ENCODE measurements at regions not wholly inside any gene's neighbourhood (a gene's known extent, or its start where the extent isn't known, plus 50 kb on each side); places are given as distances from the start of the nearest gene placed in this dataset.
A peak's percentile ranks its signal among the peaks of the same experiment; 100 is the strongest.

DNA sequence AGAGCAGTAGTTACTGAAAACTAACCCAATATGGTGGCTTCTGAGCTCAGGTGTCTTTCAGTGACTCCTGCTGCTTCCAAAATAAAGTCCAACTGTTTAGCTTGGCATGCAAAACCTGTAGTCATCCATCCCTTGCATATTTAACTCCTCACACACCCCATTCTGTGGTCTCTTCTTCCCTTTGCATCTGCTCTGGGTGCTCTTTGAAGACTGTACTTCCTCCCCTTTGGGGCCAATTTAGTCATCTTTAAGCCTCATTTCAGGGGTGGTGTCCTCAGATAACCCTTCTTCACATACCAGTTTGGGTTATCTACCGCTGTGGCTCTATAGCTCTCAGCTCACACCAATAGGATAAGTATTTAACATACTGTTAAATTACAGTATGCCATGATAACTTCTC is 209.9 kb upstream of the DMRT1 start:
- 55% methylated on average over 1 of the region's 1 CpG for WGBS
- H3K4me1 ChIP-seq (ENCODE audit: control insufficient read depth, insufficient read depth, low read length), result peaks cover 11% of the 10 kb centered on the region
- intact Hi-C loops (cut with DNase I), result no loop called here
- no peaks in the 10 kb centered on the region for H3K9me3 ChIP-seq (ENCODE audit: control insufficient read depth, low read length)
- H3K27me3 ChIP-seq (ENCODE audit: control insufficient read depth, insufficient read depth), result no peaks in the 10 kb centered on the region
- ATAC-seq, result no peak
- no peak overlapping the region for H3K4me3 ChIP-seq (ENCODE audit: low read length)
- no peak for DNase-seq
- H3K27ac ChIP-seq (ENCODE audit: low read length), result no peak overlapping the region

DNA sequence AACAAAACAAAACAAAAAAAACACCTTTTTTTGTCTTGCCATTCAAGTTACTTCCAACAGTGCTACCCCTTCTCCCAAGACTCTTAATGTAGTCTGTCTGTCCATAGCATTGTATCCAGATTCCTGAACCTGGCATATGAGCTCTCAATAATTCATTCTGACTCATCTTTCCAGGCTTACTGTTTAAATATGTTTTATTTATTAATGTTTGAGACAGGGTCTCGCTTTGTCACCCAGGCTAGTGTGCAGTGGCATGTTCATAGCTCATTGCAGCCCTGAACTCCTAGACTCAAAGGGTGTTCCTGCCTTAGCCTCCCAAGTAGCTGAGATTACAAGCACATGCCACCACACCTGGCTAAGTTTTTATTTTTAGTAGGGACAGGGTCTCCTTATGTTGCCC is 208.0 kb upstream of the DMRT1 start:
- no peak for DNase-seq
- Histone ChIP-seq H3K27ac (ENCODE audit: low read length) (no peak overlapping the region), H3K9me3 (ENCODE audit: control insufficient read depth, low read length) (no peaks in the 10 kb centered on the region), H3K4me1 (ENCODE audit: control insufficient read depth, insufficient read depth, low read length) (peaks cover 4% of the 10 kb centered on the region), H3K27me3 (ENCODE audit: control insufficient read depth, insufficient read depth) (no peaks in the 10 kb centered on the region), H3K4me3 (ENCODE audit: low read length) (no peak overlapping the region)
- 97% methylated on average over 1 of the region's 1 CpG for WGBS
- intact Hi-C loops (cut with DNase I), result no loop called here
- no peak for ATAC-seq

- no peaks in the 10 kb centered on the region for H3K9me3 ChIP-seq (ENCODE audit: control insufficient read depth, low read length)
- DNase-seq, result no peak
- intact Hi-C loops (cut with DNase I), result no loop called here
- no peak overlapping the region for H3K4me3 ChIP-seq (ENCODE audit: low read length)
- H3K27ac ChIP-seq (ENCODE audit: low read length), result no peak overlapping the region
- WGBS, result 96% methylated on average over 1 of the region's 1 CpG
- no peaks in the 10 kb centered on the region for H3K27me3 ChIP-seq (ENCODE audit: control insufficient read depth, insufficient read depth)
- H3K4me1 ChIP-seq (ENCODE audit: control insufficient read depth, insufficient read depth, low read length), result peaks cover 6% of the 10 kb centered on the region
- ATAC-seq, result no peak
Measured at GRCh38 chr9:636931-637591, 204.4 kb upstream of the DMRT1 start.

GRCh38 chr9:638152-638551 is 203.3 kb upstream of the DMRT1 start:
- Histone ChIP-seq H3K27me3 (ENCODE audit: control insufficient read depth, insufficient read depth) (no peaks in the 10 kb centered on the region), H3K4me1 (ENCODE audit: control insufficient read depth, insufficient read depth, low read length) (peaks cover 6% of the 10 kb centered on the region), H3K4me3 (ENCODE audit: low read length) (no peak overlapping the region), H3K9me3 (ENCODE audit: control insufficient read depth, low read length) (no peaks in the 10 kb centered on the region), H3K27ac (ENCODE audit: low read length) (no peak overlapping the region)
- DNase-seq (no peak), ATAC-seq (no peak)
- intact Hi-C loops (cut with DNase I), result no loop called here
- 60% methylated on average over 3 of the region's 3 CpGs for WGBS

- H3K4me1 ChIP-seq (ENCODE audit: control insufficient read depth, insufficient read depth, low read length), result peaks cover 3% of the 10 kb centered on the region
Measured at GRCh38 chr9:642014-642413, 199.5 kb upstream of the DMRT1 start.

DNA sequence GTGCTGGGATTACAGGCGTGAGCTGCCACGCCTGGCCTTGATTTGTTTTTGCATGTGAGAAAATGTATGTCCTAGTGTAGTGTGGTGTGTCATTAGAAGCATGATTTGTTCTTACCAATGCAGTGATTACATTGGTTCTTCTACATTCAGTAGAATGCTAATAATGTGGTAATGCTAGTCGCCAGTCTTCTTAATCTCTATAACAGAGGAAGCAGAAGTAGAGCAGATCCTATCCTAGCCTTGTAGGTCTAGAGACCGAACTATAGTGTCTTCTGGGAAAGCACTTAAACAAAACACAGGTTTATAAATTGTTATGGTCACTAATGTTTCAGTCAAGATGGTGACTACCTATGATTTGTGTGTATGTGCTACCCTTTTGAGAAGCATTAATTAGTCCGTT is 197.5 kb upstream of the DMRT1 start:
- no peaks in the 10 kb centered on the region for H3K27me3 ChIP-seq (ENCODE audit: control insufficient read depth, insufficient read depth)
- peaks cover 3% of the 10 kb centered on the region for H3K4me1 ChIP-seq (ENCODE audit: control insufficient read depth, insufficient read depth, low read length)
- 91% methylated on average over 5 of the region's 5 CpGs for WGBS
- H3K27ac ChIP-seq (ENCODE audit: low read length), result peak overlapping the region; percentile 34
- H3K4me3 ChIP-seq (ENCODE audit: low read length), result no peak overlapping the region
- ATAC-seq (no peak), DNase-seq (no peak)
- H3K9me3 ChIP-seq (ENCODE audit: control insufficient read depth, low read length), result no peaks in the 10 kb centered on the region
- intact Hi-C loops (cut with DNase I), result no loop called here

More at GRCh38 chr9:642014-642413, 199.5 kb upstream of the DMRT1 start:
- H3K4me3 ChIP-seq (ENCODE audit: low read length), result no peak overlapping the region
- 39% methylated on average over 6 of the region's 6 CpGs for WGBS
- peak overlapping the region; percentile 81 for H3K27ac ChIP-seq (ENCODE audit: low read length)
- H3K9me3 ChIP-seq (ENCODE audit: control insufficient read depth, low read length), result no peaks in the 10 kb centered on the region
- intact Hi-C loops (cut with DNase I), result no loop called here
- ATAC-seq (peak in 1 of 2 donors; percentile 12), DNase-seq (no peak)
- H3K27me3 ChIP-seq (ENCODE audit: control insufficient read depth, insufficient read depth), result no peaks in the 10 kb centered on the region

GRCh38 chr9:647522-647921 is 194.0 kb upstream of the DMRT1 start:
- WGBS, result 54% methylated on average over 4 of the region's 4 CpGs
- Histone ChIP-seq H3K27ac (ENCODE audit: low read length) (peak overlapping the region; percentile 77), H3K27me3 (ENCODE audit: control insufficient read depth, insufficient read depth) (no peaks in the 10 kb centered on the region), H3K9me3 (ENCODE audit: control insufficient read depth, low read length) (no peaks in the 10 kb centered on the region), H3K4me1 (ENCODE audit: control insufficient read depth, insufficient read depth, low read length) (peaks cover 9% of the 10 kb centered on the region), H3K4me3 (ENCODE audit: low read length) (no peak overlapping the region)
- intact Hi-C loops (cut with DNase I), result no loop called here
- ATAC-seq (peak; percentile 18 to 44), DNase-seq (no peak)

GRCh38 chr9:649128-650074 is 192.1 kb upstream of the DMRT1 start:
- Histone ChIP-seq H3K9me3 (ENCODE audit: control insufficient read depth, low read length) (no peaks in the 10 kb centered on the region), H3K27ac (ENCODE audit: low read length) (peak overlapping the region; percentile 85), H3K4me3 (ENCODE audit: low read length) (peak overlapping the region; percentile 14), H3K4me1 (ENCODE audit: control insufficient read depth, insufficient read depth, low read length) (peaks cover 9% of the 10 kb centered on the region), H3K27me3 (ENCODE audit: control insufficient read depth, insufficient read depth) (no peaks in the 10 kb centered on the region)
- ATAC-seq (peak; percentile 22 to 47), DNase-seq (no peak)
- intact Hi-C loops (cut with DNase I), result loop anchor here in 1 of 4 donors (5.0 kb wide), 1 partner anchor 53 kb away; no protein-coding TSS in a partner anchor
- WGBS, result 59% methylated on average over 9 of the region's 9 CpGs

GRCh38 chr9:650362-650761 is 191.1 kb upstream of the DMRT1 start:
- peaks cover 10% of the 10 kb centered on the region for H3K4me1 ChIP-seq (ENCODE audit: control insufficient read depth, insufficient read depth, low read length)
- ATAC-seq (peak; percentile 39 to 53), DNase-seq (no peak)
- H3K27ac ChIP-seq (ENCODE audit: low read length), result peak overlapping the region; percentile 94
- H3K4me3 ChIP-seq (ENCODE audit: low read length), result no peak overlapping the region
- WGBS, result 70% methylated on average over 1 of the region's 1 CpG
- intact Hi-C loops (cut with DNase I), result loop anchor here in 1 of 4 donors (5.0 kb wide), 1 partner anchor 52 kb away; no protein-coding TSS in a partner anchor
- H3K9me3 ChIP-seq (ENCODE audit: control insufficient read depth, low read length), result no peaks in the 10 kb centered on the region
- H3K27me3 ChIP-seq (ENCODE audit: control insufficient read depth, insufficient read depth), result no peaks in the 10 kb centered on the region

- H3K27me3 ChIP-seq (ENCODE audit: control insufficient read depth, insufficient read depth), result no peaks in the 10 kb centered on the region
- peaks cover 17% of the 10 kb centered on the region for H3K4me1 ChIP-seq (ENCODE audit: control insufficient read depth, insufficient read depth, low read length)
- no peak overlapping the region for H3K4me3 ChIP-seq (ENCODE audit: low read length)
- intact Hi-C loops (cut with DNase I), result loop anchor here in 1 of 4 donors (5.0 kb wide), 1 partner anchor 51 kb away; no protein-coding TSS in a partner anchor
- no peaks in the 10 kb centered on the region for H3K9me3 ChIP-seq (ENCODE audit: control insufficient read depth, low read length)
- no peak for ATAC-seq
- DNase-seq, result no peak
- H3K27ac ChIP-seq (ENCODE audit: low read length), result no peak overlapping the region
- WGBS, result 43% methylated on average over 2 of the region's 2 CpGs
Measured at GRCh38 chr9:651371-651770, 190.1 kb upstream of the DMRT1 start.

DNA sequence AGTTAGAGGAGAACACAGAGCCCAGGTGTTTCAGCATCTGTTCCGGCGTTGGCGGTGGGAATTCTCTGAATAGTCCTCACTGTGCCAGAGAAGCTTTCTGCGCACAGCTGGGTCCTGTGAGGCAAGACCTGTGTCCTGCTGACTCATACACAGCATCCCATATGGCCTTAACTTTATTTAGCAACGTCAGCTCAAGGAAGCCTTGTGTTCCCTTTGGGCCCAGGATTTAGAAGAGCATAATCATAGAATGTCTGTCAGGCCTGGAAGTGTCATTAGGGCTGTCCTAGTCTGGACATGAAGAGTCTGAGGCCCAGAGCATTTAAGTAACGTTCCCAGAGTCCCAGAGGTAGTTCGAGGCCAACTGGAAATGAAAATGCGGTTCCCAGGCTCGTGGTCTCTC is 188.6 kb upstream of the DMRT1 start:
- H3K4me3 ChIP-seq (ENCODE audit: low read length), result no peak overlapping the region

More for the DNA sequence above, 188.6 kb upstream of the DMRT1 start:
- H3K27me3 ChIP-seq (ENCODE audit: control insufficient read depth, insufficient read depth), result no peaks in the 10 kb centered on the region
- ATAC-seq (peak; percentile 45 to 76), DNase-seq (peak; percentile 73 to 80 (median 78))
- intact Hi-C loops (cut with DNase I), result loop anchor here in 1 of 4 donors (5.0 kb wide), 1 partner anchor 49 kb away; no protein-coding TSS in a partner anchor
- H3K9me3 ChIP-seq (ENCODE audit: control insufficient read depth, low read length), result no peaks in the 10 kb centered on the region
- H3K4me1 ChIP-seq (ENCODE audit: control insufficient read depth, insufficient read depth, low read length), result peaks cover 19% of the 10 kb centered on the region
- H3K27ac ChIP-seq (ENCODE audit: low read length), result peak overlapping the region; percentile 33
- 46% methylated on average over 9 of the region's 9 CpGs for WGBS

All from right cardiac atrium (tissue), 5 donors.